ENCODE measurements at regions not wholly inside any gene's neighbourhood (a gene's known extent, or its start where the extent isn't known, plus 50 kb on each side); places are given as distances from the start of the nearest gene placed in this dataset.

DNA sequence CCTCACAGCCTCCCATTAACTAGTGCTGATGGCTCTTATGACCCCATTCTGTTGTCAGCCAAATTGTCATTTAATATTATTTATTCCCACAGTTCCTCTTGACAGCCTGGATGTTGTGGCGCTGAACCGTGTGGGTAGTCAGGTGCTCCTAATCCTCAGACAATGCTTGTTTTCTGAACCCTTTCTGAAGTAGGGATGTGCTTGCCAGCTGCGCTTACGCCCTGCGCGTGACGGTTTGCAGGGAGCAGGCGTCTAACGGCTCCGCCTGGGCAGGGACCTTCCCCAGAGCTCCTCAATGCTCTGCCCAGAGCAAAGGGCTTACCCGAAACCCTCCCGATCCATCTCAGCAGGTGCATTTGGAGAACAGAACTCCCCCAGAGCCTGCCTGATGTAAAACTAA is 358.2 kb upstream of the MYT1L start:
- H3K4me2 ChIP-seq (ENCODE audit: low read length) = no peak overlapping the region
- TF ChIP-seq CTCF (IDR thresholded peaks at IDR 0.05; ENCODE audit: low read length) = no peak
- no peak for TF ChIP-seq EZH2 (IDR thresholded peaks at IDR 0.05; ENCODE audit: borderline replicate concordance, low read length)
- H3K27me3 ChIP-seq (ENCODE audit: insufficient read depth, low read length) = no peaks in the 10 kb centered on the region; the same call in 1 of the 2 replicates

GRCh38 chr2:2688254-2688653 is 357.2 kb upstream of the MYT1L start:
- no peaks in the 10 kb centered on the region for H3K27me3 ChIP-seq (ENCODE audit: insufficient read depth, low read length)
- H3K9ac ChIP-seq (ENCODE audit: low read length) = no peak overlapping the region
- no peaks in the 10 kb centered on the region for H3K79me2 ChIP-seq (ENCODE audit: insufficient read depth, low read length)
- no peaks in the 10 kb centered on the region for H3K9me3 ChIP-seq (ENCODE audit: low read length)
- H3K4me1 ChIP-seq (ENCODE audit: insufficient read depth, low read length, severe bottlenecking) = no peaks in the 10 kb centered on the region
- H3K4me3 ChIP-seq (ENCODE audit: low read depth, low read length, poor library complexity, severe bottlenecking) = no peak overlapping the region
- H3K27ac ChIP-seq (ENCODE audit: low read depth, low read length, poor library complexity, severe bottlenecking) = no peak overlapping the region
- no peak overlapping the region for H2AFZ ChIP-seq (ENCODE audit: low read length)
- TF ChIP-seq EZH2 (IDR thresholded peaks at IDR 0.05; ENCODE audit: borderline replicate concordance, low read length) (no peak), CTCF (IDR thresholded peaks at IDR 0.05; ENCODE audit: low read length) (no peak)
- H3F3A ChIP-seq (ENCODE audit: insufficient read depth, low read length) = no peaks in the 10 kb centered on the region
- no peaks in the 10 kb centered on the region for H3K9me2 ChIP-seq (ENCODE audit: low read depth, low read length)
- H3K4me2 ChIP-seq (ENCODE audit: low read length) = no peak overlapping the region
- no peaks in the 10 kb centered on the region for H3K36me3 ChIP-seq (ENCODE audit: insufficient read depth, low read length)
- no peaks in the 10 kb centered on the region for H4K20me1 ChIP-seq (ENCODE audit: insufficient read depth, low read length)

More for the DNA sequence above, 358.2 kb upstream of the MYT1L start:
- Histone ChIP-seq H3K27ac (ENCODE audit: low read depth, low read length, poor library complexity, severe bottlenecking) (no peak overlapping the region), H3K79me2 (ENCODE audit: insufficient read depth, low read length) (no peaks in the 10 kb centered on the region), H3K4me3 (ENCODE audit: low read depth, low read length, poor library complexity, severe bottlenecking) (no peak overlapping the region), H3F3A (ENCODE audit: insufficient read depth, low read length) (no peaks in the 10 kb centered on the region), H3K9me2 (ENCODE audit: low read depth, low read length) (no peaks in the 10 kb centered on the region), H3K36me3 (ENCODE audit: insufficient read depth, low read length) (no peaks in the 10 kb centered on the region), H3K9me3 (ENCODE audit: low read length) (no peaks in the 10 kb centered on the region), H4K20me1 (ENCODE audit: insufficient read depth, low read length) (no peaks in the 10 kb centered on the region), H3K9ac (ENCODE audit: low read length) (no peak overlapping the region), H2AFZ (ENCODE audit: low read length) (no peak overlapping the region), H3K4me1 (ENCODE audit: insufficient read depth, low read length, severe bottlenecking) (no peaks in the 10 kb centered on the region)

GRCh38 chr2:2687745-2688144 is 356.7 kb upstream of the MYT1L start:
- Histone ChIP-seq H3K4me2 (ENCODE audit: low read length) (no peak overlapping the region), H3K9me2 (ENCODE audit: low read depth, low read length) (no peaks in the 10 kb centered on the region), H3K9me3 (ENCODE audit: low read length) (no peaks in the 10 kb centered on the region), H3K27me3 (ENCODE audit: insufficient read depth, low read length) (no peaks in the 10 kb centered on the region), H3K4me3 (ENCODE audit: low read depth, low read length, poor library complexity, severe bottlenecking) (no peak overlapping the region), H3K79me2 (ENCODE audit: insufficient read depth, low read length) (no peaks in the 10 kb centered on the region), H3K4me1 (ENCODE audit: insufficient read depth, low read length, severe bottlenecking) (no peaks in the 10 kb centered on the region), H3K36me3 (ENCODE audit: insufficient read depth, low read length) (no peaks in the 10 kb centered on the region), H4K20me1 (ENCODE audit: insufficient read depth, low read length) (no peaks in the 10 kb centered on the region), H3K27ac (ENCODE audit: low read depth, low read length, poor library complexity, severe bottlenecking) (no peak overlapping the region), H2AFZ (ENCODE audit: low read length) (no peak overlapping the region), H3F3A (ENCODE audit: insufficient read depth, low read length) (no peaks in the 10 kb centered on the region), H3K9ac (ENCODE audit: low read length) (no peak overlapping the region)
- TF ChIP-seq EZH2 (IDR thresholded peaks at IDR 0.05; ENCODE audit: borderline replicate concordance, low read length) (no peak), CTCF (IDR thresholded peaks at IDR 0.05; ENCODE audit: low read length) (no peak)
